VCaP (cell line): ENCODE measurements at regions not wholly inside any gene's neighbourhood (a gene's known extent, or its start where the extent isn't known, plus 50 kb on each side); places are given as distances from the start of the nearest gene placed in this dataset.
A peak's percentile ranks its signal among the peaks of the same experiment; 100 is the strongest.

Experiments used
- H3K27ac ChIP-seq: fragments of 450-650 bp; 2 replicates; pipeline ENCODE4 v1.5.1; 2017
- TF ChIP-seq, protein P1 (sequence below): fragments of 450-650 bp; conservative IDR thresholded peaks from 2 replicates; pipeline ENCODE4 v1.5.1; 2017; ENCODE audit warnings: mild to moderate bottlenecking, moderate library complexity

GRCh38 chr21:27570306-27570868, 603.5 kb upstream of the ADAMTS5 start:
- TF ChIP-seq, protein P1, sequence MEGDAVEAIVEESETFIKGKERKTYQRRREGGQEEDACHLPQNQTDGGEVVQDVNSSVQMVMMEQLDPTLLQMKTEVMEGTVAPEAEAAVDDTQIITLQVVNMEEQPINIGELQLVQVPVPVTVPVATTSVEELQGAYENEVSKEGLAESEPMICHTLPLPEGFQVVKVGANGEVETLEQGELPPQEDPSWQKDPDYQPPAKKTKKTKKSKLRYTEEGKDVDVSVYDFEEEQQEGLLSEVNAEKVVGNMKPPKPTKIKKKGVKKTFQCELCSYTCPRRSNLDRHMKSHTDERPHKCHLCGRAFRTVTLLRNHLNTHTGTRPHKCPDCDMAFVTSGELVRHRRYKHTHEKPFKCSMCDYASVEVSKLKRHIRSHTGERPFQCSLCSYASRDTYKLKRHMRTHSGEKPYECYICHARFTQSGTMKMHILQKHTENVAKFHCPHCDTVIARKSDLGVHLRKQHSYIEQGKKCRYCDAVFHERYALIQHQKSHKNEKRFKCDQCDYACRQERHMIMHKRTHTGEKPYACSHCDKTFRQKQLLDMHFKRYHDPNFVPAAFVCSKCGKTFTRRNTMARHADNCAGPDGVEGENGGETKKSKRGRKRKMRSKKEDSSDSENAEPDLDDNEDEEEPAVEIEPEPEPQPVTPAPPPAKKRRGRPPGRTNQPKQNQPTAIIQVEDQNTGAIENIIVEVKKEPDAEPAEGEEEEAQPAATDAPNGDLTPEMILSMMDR: no peak
- H3K27ac ChIP-seq: no peak overlapping the region

DNA sequence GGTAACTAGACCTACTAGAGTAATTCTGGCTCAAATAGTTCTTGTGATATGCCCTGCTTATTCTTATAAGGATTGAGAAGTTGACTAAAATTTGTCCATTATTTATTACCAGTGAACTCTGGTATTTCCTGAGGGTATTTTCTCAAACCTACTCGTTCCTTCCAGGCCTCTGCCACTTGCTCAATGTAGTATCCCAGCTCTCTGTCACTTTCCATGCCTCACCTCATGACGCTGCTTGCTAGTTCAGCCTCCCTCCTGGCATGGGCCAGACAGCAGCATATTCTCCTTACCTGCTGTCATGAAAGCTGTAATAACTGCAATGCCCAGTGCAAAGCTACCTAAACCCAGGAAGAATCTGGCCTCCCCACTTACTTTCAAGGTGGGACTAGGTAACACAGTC, 602.9 kb upstream of the ADAMTS5 start:
- TF ChIP-seq, protein P1: no peak
- H3K27ac ChIP-seq: no peak overlapping the region

- H3K27ac ChIP-seq: no peak overlapping the region
- TF ChIP-seq, protein P1: no peak
Measured at GRCh38 chr21:27569091-27569490, 602.2 kb upstream of the ADAMTS5 start.

DNA sequence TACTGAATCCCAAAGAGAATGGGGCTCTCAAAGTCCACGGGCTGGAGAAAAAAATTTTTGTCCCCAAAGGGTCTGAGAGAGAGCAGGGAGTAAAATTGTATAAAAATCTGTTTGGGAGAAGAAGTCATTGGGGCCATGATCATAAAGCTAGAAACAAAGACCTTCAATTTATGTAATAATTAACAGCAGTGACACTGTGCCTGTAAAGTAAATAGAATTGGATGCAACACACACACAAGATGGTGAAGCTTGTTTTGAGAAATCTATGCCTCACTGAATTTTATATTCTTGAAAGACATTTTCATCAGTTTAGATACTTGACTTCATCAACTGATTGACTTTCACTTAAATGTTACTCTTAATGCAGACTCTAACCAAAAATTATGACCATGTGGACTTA, 600.5 kb upstream of the ADAMTS5 start:
- TF ChIP-seq, protein P1: no peak
- peak overlapping the region; percentile 28 for H3K27ac ChIP-seq

DNA sequence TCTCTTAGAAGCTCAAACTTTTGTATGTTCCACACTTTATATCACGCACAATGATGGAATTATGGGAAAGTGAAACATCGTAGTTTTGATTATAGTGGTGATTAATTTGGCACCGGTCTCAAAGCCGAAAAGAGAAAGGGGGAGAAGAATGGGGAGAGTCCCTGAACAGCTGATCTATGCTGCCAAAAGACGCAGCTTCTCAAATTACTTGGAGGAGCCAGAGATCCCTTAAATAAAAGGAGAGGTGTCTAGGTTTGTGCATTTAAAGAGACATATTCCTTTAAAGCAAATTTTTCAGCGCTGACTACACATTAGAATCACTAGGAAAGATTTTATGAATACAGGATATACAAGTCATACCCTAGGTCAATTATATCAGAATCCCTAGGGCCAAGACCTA, 599.6 kb upstream of the ADAMTS5 start:
- TF ChIP-seq, protein P1: no peak
- no peak overlapping the region; the same call in 1 of the 2 replicates for H3K27ac ChIP-seq

DNA sequence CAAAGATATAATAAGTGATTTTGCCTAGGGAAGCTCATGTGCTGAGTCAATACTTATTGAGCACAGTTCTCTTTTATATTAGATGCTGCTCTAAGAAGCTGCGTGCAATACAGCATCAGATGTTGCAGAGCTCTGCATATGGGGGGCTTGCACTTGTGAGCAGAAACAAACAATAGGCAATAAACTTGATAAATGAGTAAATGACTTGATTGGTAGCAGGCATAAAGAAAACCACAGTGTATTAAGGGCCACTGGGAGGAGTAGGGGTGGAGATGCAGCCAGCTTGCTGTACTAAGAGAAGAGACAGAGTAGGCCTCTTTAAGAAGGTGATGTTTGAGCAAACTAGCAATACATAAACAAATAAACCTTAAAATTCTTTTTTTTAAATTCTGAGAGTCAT, 598.5 kb upstream of the ADAMTS5 start:
- TF ChIP-seq, protein P1: no peak
- peak overlapping the region; percentile 5; the same call in 1 of the 2 replicates for H3K27ac ChIP-seq

DNA sequence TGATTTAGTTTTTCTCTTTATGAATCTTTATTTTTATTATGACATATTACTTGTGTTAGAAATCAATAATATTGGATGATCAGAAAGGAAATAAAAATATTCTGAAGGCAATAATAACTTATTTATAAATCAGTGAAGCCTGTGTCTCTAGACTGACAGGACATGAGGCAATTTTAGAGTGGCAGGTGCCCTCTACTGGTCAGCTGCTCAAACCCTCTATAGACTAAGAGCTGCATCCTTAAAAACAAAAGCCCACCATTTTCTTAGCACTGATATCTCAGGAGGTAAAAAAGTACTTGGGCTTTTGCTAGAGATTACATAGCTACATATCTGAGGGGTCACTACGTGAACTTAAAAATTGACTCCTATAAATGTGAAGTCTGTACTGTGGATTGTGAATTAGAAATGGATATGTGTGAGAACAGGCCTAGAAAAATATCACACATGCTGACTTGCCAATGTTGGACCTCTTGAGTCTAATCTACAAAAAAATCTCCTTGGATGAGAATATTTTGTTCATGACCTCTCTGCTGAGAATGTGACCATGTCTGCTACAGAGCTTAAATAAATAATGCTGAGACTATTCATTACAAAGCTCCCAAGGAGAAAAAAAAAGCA, 597.9 kb upstream of the ADAMTS5 start:
- peak overlapping the region; percentile 5; the same call in 1 of the 2 replicates for H3K27ac ChIP-seq
- TF ChIP-seq, protein P1: peak; percentile 99
